Progenitor cell of endocrine pancreas (in vitro differentiated cells): ENCODE measurements at regions not wholly inside any gene's neighbourhood (a gene's known extent, or its start where the extent isn't known, plus 50 kb on each side); places are given as distances from the start of the nearest gene placed in this dataset.

Experiments
- DNase-seq: peaks from one replicate; pipeline ENCODE4 v3.0.0; 2021; ENCODE audit warnings: low spot score; ENCODE audit not compliant: unreplicated experiment
- H3K27ac Mint-ChIP-seq: 2 replicates; pipeline ENCODE4 v1.8.0; 2021; ENCODE audit warnings: mild to moderate bottlenecking, moderate library complexity, mixed read lengths
- H3K27me3 Mint-ChIP-seq: 2 replicates; pipeline ENCODE4 v1.8.0; 2021; ENCODE audit warnings: mixed read lengths
- H3K36me3 Mint-ChIP-seq: 2 replicates; pipeline ENCODE4 v1.8.0; 2022; ENCODE audit warnings: mixed read lengths; ENCODE audit not compliant: insufficient read depth
- H3K4me1 Mint-ChIP-seq: 2 replicates; pipeline ENCODE4 v1.8.0; 2021; ENCODE audit warnings: low read depth, mixed read lengths
- H3K4me3 Mint-ChIP-seq: 2 replicates; pipeline ENCODE4 v1.8.0; 2021; ENCODE audit warnings: low read depth, mild to moderate bottlenecking, moderate library complexity, mixed read lengths
- H3K9me3 Mint-ChIP-seq: 2 replicates; pipeline ENCODE4 v1.8.0; 2021; ENCODE audit warnings: low read depth, mixed read lengths
- CTCF ChIP-seq: fragments of 200-600 bp; sonication (generic); IDR thresholded peaks from one replicate; pipeline ENCODE4 v1.5.0; 2021; ENCODE audit warnings: antibody characterized with exemption, mild to moderate bottlenecking; ENCODE audit not compliant: unreplicated experiment

- Mint-ChIP-seq H3K4me3 (no peak overlapping the region), H3K36me3 (peaks cover 3% of the 10 kb centered on the region), H3K9me3 (peaks cover 14% of the 10 kb centered on the region), H3K4me1 (no peaks in the 10 kb centered on the region), H3K27ac (no peak overlapping the region), H3K27me3 (no peaks in the 10 kb centered on the region)
- no peak for DNase-seq
- TF ChIP-seq CTCF, result no peak
Measured at GRCh38 chr12:34347367-34347766, 325.1 kb downstream of the ALG10 start.

DNA sequence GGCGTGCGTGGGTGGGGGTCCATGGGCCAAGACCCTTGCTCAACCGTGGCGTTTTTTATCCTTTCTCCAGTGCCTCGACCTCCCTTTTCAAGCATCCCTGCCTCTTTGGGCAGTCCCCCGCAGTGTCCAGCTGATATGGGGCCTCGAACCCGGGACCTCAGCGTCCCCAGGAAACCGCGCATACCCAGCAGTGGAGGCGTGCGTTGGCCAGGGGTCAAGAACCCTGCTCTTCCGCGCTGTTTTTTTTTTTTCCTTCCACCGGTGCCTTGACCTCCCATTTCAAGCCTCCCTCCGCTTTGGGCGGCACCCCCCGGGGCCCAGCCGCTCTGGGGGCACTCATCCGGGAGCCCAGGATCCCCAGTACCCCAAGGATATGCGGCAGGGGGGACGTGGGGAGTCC lies 325.8 kb downstream of the ALG10 start:
- Mint-ChIP-seq H3K9me3 (peaks cover 14% of the 10 kb centered on the region), H3K4me1 (no peaks in the 10 kb centered on the region), H3K27me3 (no peaks in the 10 kb centered on the region), H3K27ac (no peak overlapping the region), H3K36me3 (peaks cover 3% of the 10 kb centered on the region), H3K4me3 (no peak overlapping the region)
- no peak for TF ChIP-seq CTCF
- DNase-seq, result no peak

DNA sequence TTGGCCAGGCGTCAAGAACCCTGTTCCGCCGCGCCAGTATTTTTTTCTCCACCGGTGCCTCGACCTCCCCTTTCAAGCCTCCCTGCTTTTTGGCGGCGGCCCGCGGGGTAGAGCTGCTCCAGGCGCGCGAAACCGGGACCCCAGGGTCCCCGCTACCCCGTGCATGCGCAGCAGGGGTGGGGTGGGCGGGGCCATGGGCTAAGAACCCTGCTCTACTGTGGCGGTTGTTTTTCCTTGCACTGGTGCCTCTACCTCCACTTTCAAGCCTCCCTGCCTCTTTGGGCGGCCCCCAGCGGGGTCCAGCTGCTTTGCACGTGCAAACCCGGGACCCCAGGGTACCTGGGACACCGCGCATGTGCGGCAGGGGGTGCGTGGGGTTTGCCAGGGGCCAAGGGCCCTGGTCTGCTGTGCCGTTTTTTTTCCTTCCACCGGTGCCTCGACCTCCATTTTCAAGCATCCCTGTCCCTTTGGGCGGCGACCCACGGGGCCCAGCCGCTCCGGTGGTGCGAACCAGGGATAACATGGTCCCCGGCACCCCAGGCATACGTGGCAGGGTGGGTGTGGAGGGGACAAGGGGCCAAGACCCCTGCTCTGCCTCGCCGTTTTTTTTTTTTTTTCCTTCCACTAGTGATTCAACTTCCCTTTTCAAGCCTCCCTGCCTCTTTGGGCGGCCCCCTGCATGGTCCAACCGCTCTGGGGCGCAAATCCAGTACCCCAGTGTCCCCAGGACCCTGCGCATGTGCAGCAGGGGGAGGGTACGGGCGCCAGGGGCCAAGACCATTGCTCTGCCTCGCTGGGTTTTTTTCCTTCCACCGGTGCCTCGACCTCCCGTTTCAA lies 326.8 kb downstream of the ALG10 start:
- no peak overlapping the region for H3K27ac Mint-ChIP-seq
- TF ChIP-seq CTCF, result no peak
- no peaks in the 10 kb centered on the region for H3K4me1 Mint-ChIP-seq
- H3K9me3 Mint-ChIP-seq, result peaks cover 18% of the 10 kb centered on the region
- DNase-seq, result no peak
- no peaks in the 10 kb centered on the region for H3K27me3 Mint-ChIP-seq
- H3K36me3 Mint-ChIP-seq, result peaks cover 3% of the 10 kb centered on the region
- no peak overlapping the region for H3K4me3 Mint-ChIP-seq

GRCh38 chr12:34349673-34349961 lies 327.3 kb downstream of the ALG10 start:
- DNase-seq, result no peak
- no peaks in the 10 kb centered on the region for H3K27me3 Mint-ChIP-seq
- H3K36me3 Mint-ChIP-seq, result peaks cover 3% of the 10 kb centered on the region
- H3K4me1 Mint-ChIP-seq, result no peaks in the 10 kb centered on the region
- no peak for TF ChIP-seq CTCF
- H3K9me3 Mint-ChIP-seq, result peaks cover 18% of the 10 kb centered on the region
- no peak overlapping the region for H3K4me3 Mint-ChIP-seq
- H3K27ac Mint-ChIP-seq, result no peak overlapping the region

- Mint-ChIP-seq H3K27ac (no peak overlapping the region), H3K4me3 (no peak overlapping the region), H3K36me3 (peaks cover 3% of the 10 kb centered on the region), H3K9me3 (peaks cover 18% of the 10 kb centered on the region), H3K27me3 (no peaks in the 10 kb centered on the region), H3K4me1 (no peaks in the 10 kb centered on the region)
- no peak for DNase-seq
- TF ChIP-seq CTCF, result no peak
Measured at GRCh38 chr12:34350092-34351041, 328.1 kb downstream of the ALG10 start.
